Limb (tissue), 2 donors: ENCODE measurements at regions not wholly inside any gene's neighbourhood (a gene's known extent, or its start where the extent isn't known, plus 50 kb on each side); places are given as distances from the start of the nearest gene placed in this dataset.
"Not testable (repeated sequence)": the region's sequence is repeated elsewhere in the genome, so short reads cannot be mapped to it uniquely, and the experiment has no call there.

Source experiments
- DNase-seq, 2 donors: peaks; one replicate each; pipeline ENCODE4 v3.0.0-alpha.2; 2016; ENCODE audit errors: extremely low spot score in 2 of 2

GRCh38 chr9:30198463-30199309 is 2185.8 kb upstream of the ACO1 start:
- no peak for DNase-seq

- no peak for DNase-seq
Observed at GRCh38 chr9:30201024-30201423, 2183.4 kb upstream of the ACO1 start.

- DNase-seq: no peak
Observed at GRCh38 chr9:30235068-30235467, 2149.4 kb upstream of the ACO1 start.

- no peak for DNase-seq
Observed at GRCh38 chr9:30235564-30235963, 2148.9 kb upstream of the ACO1 start.

GRCh38 chr9:30239878-30240277 is 2144.6 kb upstream of the ACO1 start:
- no peak for DNase-seq

- DNase-seq: no peak
Observed at GRCh38 chr9:30243467-30243866, 2141.0 kb upstream of the ACO1 start.

GRCh38 chr9:30244877-30245276 is 2139.6 kb upstream of the ACO1 start:
- peak in 1 of 2 donors; percentile 3 for DNase-seq

- no peak for DNase-seq
Observed at GRCh38 chr9:30250872-30251271, 2133.6 kb upstream of the ACO1 start.

- no peak for DNase-seq
Observed at GRCh38 chr9:30258094-30258493, 2126.3 kb upstream of the ACO1 start.

GRCh38 chr9:30280229-30280900 is 2104.1 kb upstream of the ACO1 start:
- DNase-seq: no peak

- no peak for DNase-seq
Observed at GRCh38 chr9:30289435-30289834, 2095.0 kb upstream of the ACO1 start.

- not testable (repeated sequence) for DNase-seq
Observed at GRCh38 chr9:30292026-30292425, 2092.4 kb upstream of the ACO1 start.

- no peak for DNase-seq
Observed at GRCh38 chr9:30293231-30293630, 2091.2 kb upstream of the ACO1 start.

- no peak for DNase-seq
Observed at GRCh38 chr9:30299126-30299780, 2085.2 kb upstream of the ACO1 start.

- no peak for DNase-seq
Observed at GRCh38 chr9:30301271-30301963, 2083.0 kb upstream of the ACO1 start.

GRCh38 chr9:30310711-30311110 is 2073.7 kb upstream of the ACO1 start:
- DNase-seq: no peak

GRCh38 chr9:30329431-30329830 is 2055.0 kb upstream of the ACO1 start:
- DNase-seq: peak in 1 of 2 donors; percentile 1

GRCh38 chr9:30348904-30349303 is 2035.5 kb upstream of the ACO1 start:
- no peak for DNase-seq

- DNase-seq: no peak
Observed at GRCh38 chr9:30349526-30350513, 2034.6 kb upstream of the ACO1 start.

GRCh38 chr9:30356221-30356620 is 2028.2 kb upstream of the ACO1 start:
- no peak for DNase-seq

- no peak for DNase-seq
Observed at GRCh38 chr9:30362373-30362772, 2022.1 kb upstream of the ACO1 start.
